H9 (cell line): ENCODE measurements at regions not wholly inside any gene's neighbourhood (a gene's known extent, or its start where the extent isn't known, plus 50 kb on each side); places are given as distances from the start of the nearest gene placed in this dataset.

Experiments used
- DNase-seq: peaks from one replicate; pipeline ENCODE4 v3.0.0-alpha.2; 2017
- H2AFZ ChIP-seq: one replicate; pipeline ENCODE4 v1.6.1; 2013; ENCODE audit warnings: mild to moderate bottlenecking, low read length, control low read depth, moderate library complexity
- H2AK5ac ChIP-seq: 2 replicates; pipeline ENCODE4 v1.6.1; 2013; ENCODE audit warnings: low read length, control low read depth, mixed read lengths; ENCODE audit not compliant: insufficient read length
- H2BK120ac ChIP-seq: one replicate; pipeline ENCODE4 v1.6.1; 2013; ENCODE audit warnings: low read depth, mild to moderate bottlenecking, low read length, control low read depth, inconsistent platforms; ENCODE audit not compliant: poor library complexity, severe bottlenecking
- H2BK12ac ChIP-seq: 2 replicates; pipeline ENCODE4 v1.6.1; 2013; ENCODE audit warnings: low read length, control low read depth, mixed read lengths, low read depth; ENCODE audit not compliant: insufficient read length
- H2BK15ac ChIP-seq: 2 replicates; pipeline ENCODE4 v1.6.1; 2013; ENCODE audit warnings: low read depth, low read length, control low read depth
- H2BK20ac ChIP-seq: one replicate; pipeline ENCODE4 v1.6.1; 2013; ENCODE audit warnings: low read depth, mild to moderate bottlenecking, low read length, control low read depth, inconsistent platforms; ENCODE audit not compliant: poor library complexity, severe bottlenecking
- H2BK5ac ChIP-seq: 2 replicates; pipeline ENCODE4 v1.6.1; 2013; ENCODE audit warnings: low read length, control low read depth, mixed read lengths; ENCODE audit not compliant: insufficient read length
- H3K14ac ChIP-seq: 2 replicates; pipeline ENCODE4 v1.6.1; 2013; ENCODE audit warnings: low read length, control low read depth; ENCODE audit not compliant: insufficient read depth
- H3K18ac ChIP-seq: 2 replicates; pipeline ENCODE4 v1.6.1; 2013; ENCODE audit warnings: low read depth, mild to moderate bottlenecking, mixed read lengths, low read length, control low read depth; ENCODE audit not compliant: insufficient read length
- H3K23ac ChIP-seq: 2 replicates; pipeline ENCODE4 v1.6.1; 2013; ENCODE audit warnings: low read length, control low read depth, mixed read lengths, low read depth; ENCODE audit not compliant: insufficient read length
- H3K23me2 ChIP-seq: 2 replicates; pipeline ENCODE4 v1.6.1; 2013; ENCODE audit warnings: low read depth, mild to moderate bottlenecking, mixed read lengths, low read length, control low read depth; ENCODE audit not compliant: insufficient read length, poor library complexity, severe bottlenecking
- H3K27ac ChIP-seq: 2 replicates; pipeline ENCODE4 v1.5.1; 2013; ENCODE audit warnings: low read length, control low read depth, mixed read lengths, low read depth; ENCODE audit not compliant: insufficient read length
- H3K27me3 ChIP-seq: 2 replicates; pipeline ENCODE4 v1.6.1; 2013; ENCODE audit warnings: low read length, control low read depth, inconsistent platforms; ENCODE audit not compliant: insufficient read depth
- H3K4ac ChIP-seq: 2 replicates; pipeline ENCODE4 v1.6.1; 2013; ENCODE audit warnings: low read depth, mild to moderate bottlenecking, control low read depth, inconsistent platforms, low read length, moderate library complexity
- H3K4me1 ChIP-seq: 2 replicates; pipeline ENCODE4 v1.6.1; 2013; ENCODE audit warnings: low read length, control low read depth, inconsistent platforms; ENCODE audit not compliant: insufficient read depth
- H3K4me2 ChIP-seq: 2 replicates; pipeline ENCODE4 v1.6.1; 2013; ENCODE audit warnings: low read length, control low read depth, mixed read lengths; ENCODE audit not compliant: insufficient read length, insufficient read depth
- H3K56ac ChIP-seq: 2 replicates; pipeline ENCODE4 v1.6.1; 2013; ENCODE audit warnings: low read depth, mild to moderate bottlenecking, mixed read lengths, low read length, control low read depth; ENCODE audit not compliant: insufficient read length
- H3K79me1 ChIP-seq: 2 replicates; pipeline ENCODE4 v1.6.1; 2013; ENCODE audit warnings: low read depth, mild to moderate bottlenecking, moderate library complexity, low read length, control low read depth, inconsistent platforms; ENCODE audit not compliant: insufficient read depth, poor library complexity, severe bottlenecking
- H3K79me2 ChIP-seq: 2 replicates; pipeline ENCODE4 v1.6.1; 2013; ENCODE audit warnings: low read length, control low read depth, inconsistent platforms; ENCODE audit not compliant: insufficient read depth
- H3K9ac ChIP-seq: 2 replicates; pipeline ENCODE4 v1.6.1; 2013; ENCODE audit warnings: low read length, control low read depth, mixed read lengths; ENCODE audit not compliant: insufficient read length; ENCODE audit errors: extremely low read depth
- H3K9me3 ChIP-seq: one replicate; pipeline ENCODE4 v1.6.1; 2013; ENCODE audit warnings: low read depth, low read length, inconsistent platforms; ENCODE audit not compliant: control insufficient read depth
- H3T11ph ChIP-seq: one replicate; pipeline ENCODE4 v1.6.1; 2013; ENCODE audit warnings: mild to moderate bottlenecking, low read length, control low read depth, inconsistent platforms
- H4K20me1 ChIP-seq: one replicate; pipeline ENCODE4 v1.6.1; 2013; ENCODE audit not compliant: control insufficient read depth, insufficient read length, insufficient read depth
- H4K5ac ChIP-seq: 2 replicates; pipeline ENCODE4 v1.6.1; 2013; ENCODE audit warnings: low read depth, mild to moderate bottlenecking, mixed read lengths, low read length, control low read depth; ENCODE audit not compliant: insufficient read length
- H4K8ac ChIP-seq: replicated peaks from 2 replicates; pipeline ENCODE4 v1.6.1; 2013; ENCODE audit warnings: low read length, control low read depth, mixed read lengths, low read depth; ENCODE audit not compliant: insufficient read length
- H4K91ac ChIP-seq: 2 replicates; pipeline ENCODE4 v1.6.1; 2013; ENCODE audit warnings: low read depth, mild to moderate bottlenecking, moderate library complexity, mixed read lengths, low read length, control low read depth; ENCODE audit not compliant: insufficient read length
- H3K27ac Mint-ChIP-seq, 3 experiments: 2 replicates in 2 of 3; 3 replicates in 1 of 3; pipeline ENCODE4 v1.8.0; 2020 to 2021; ENCODE audit warnings: mixed read lengths in 3 of 3, mild to moderate bottlenecking in 1 of 3, moderate library complexity in 1 of 3
- H3K27me3 Mint-ChIP-seq: 2 replicates; pipeline ENCODE4 v1.8.0; 2021; ENCODE audit warnings: low read depth, mild to moderate bottlenecking, moderate library complexity, mixed read lengths
- H3K36me3 Mint-ChIP-seq, 3 experiments: 2 replicates in 2 of 3; 3 replicates in 1 of 3; pipeline ENCODE4 v1.8.0; 2020 to 2021; ENCODE audit warnings: low read depth in 3 of 3, mixed read lengths in 3 of 3; ENCODE audit not compliant: insufficient read depth in 1 of 3
- H3K4me1 Mint-ChIP-seq, 2 experiments: 2 replicates each; pipeline ENCODE4 v1.8.0; 2020; ENCODE audit warnings: mixed read lengths in 2 of 2
- H3K4me3 Mint-ChIP-seq, 2 experiments: 2 replicates in 1 of 2; 3 replicates in 1 of 2; pipeline ENCODE4 v1.8.0; 2020 to 2021; ENCODE audit warnings: mild to moderate bottlenecking in 2 of 2, mixed read lengths in 2 of 2, moderate library complexity in 1 of 2
- H3K9me3 Mint-ChIP-seq, 2 experiments: 2 replicates in 1 of 2; 3 replicates in 1 of 2; pipeline ENCODE4 v1.8.0; 2020; ENCODE audit warnings: mild to moderate bottlenecking in 2 of 2, mixed read lengths in 2 of 2, moderate library complexity in 1 of 2
- CTCF ChIP-seq: fragments of 200-600 bp; sonication (generic); conservative IDR thresholded peaks from 3 replicates; pipeline ENCODE4 v1.8.0; 2021; ENCODE audit warnings: antibody characterized with exemption, mild to moderate bottlenecking
- WGBS: extraction: QIAGEN DNeasy Blood & Tissue Kit; methylation state at CpG from one replicate; pipeline ENCODE4 v1.1.7; 2013; ENCODE audit warnings: missing lambda C conversion rate, low lambda C conversion rate, mixed read lengths; ENCODE audit not compliant: insufficient read length; ENCODE audit errors: extremely low coverage; 5-methylcytosine and 5-hydroxymethylcytosine counted together

GRCh38 chr4:36532670-36533379, 251.4 kb downstream of the DTHD1 start:
- Histone ChIP-seq H3K27ac (no peak overlapping the region), H2AFZ (no peak overlapping the region), H4K91ac (no peak overlapping the region), H3K18ac (no peak overlapping the region), H3T11ph (no peak overlapping the region), H3K79me2 (no peaks in the 10 kb centered on the region), H2BK15ac (no peak overlapping the region), H3K4me1 (no peaks in the 10 kb centered on the region), H3K79me1 (no peaks in the 10 kb centered on the region), H3K27me3 (no peaks in the 10 kb centered on the region), H3K9ac (no peak overlapping the region), H4K8ac (no peak overlapping the region), H3K56ac (no peak overlapping the region), H3K23ac (no peak overlapping the region), H4K5ac (no peak overlapping the region), H4K20me1 (no peaks in the 10 kb centered on the region), H3K23me2 (no peaks in the 10 kb centered on the region), H3K14ac (no peak overlapping the region), H2BK120ac (no peak overlapping the region), H3K4me2 (no peak overlapping the region), H3K9me3 (no peaks in the 10 kb centered on the region), H2AK5ac (no peak overlapping the region), H2BK12ac (no peak overlapping the region), H2BK5ac (no peak overlapping the region), H3K4ac (no peak overlapping the region), H2BK20ac (no peak overlapping the region)
- Mint-ChIP-seq H3K4me1 (peaks cover 6 to 9% of the 10 kb centered on the region in 2 experiments; a peak in 3 of 4 replicates), H3K27ac (no peak overlapping the region; a peak in 1 of 7 replicates), H3K36me3 (peaks cover 0 to 14% (median 3%) of the 10 kb centered on the region in 3 experiments; a peak in 4 of 7 replicates), H3K27me3 (no peaks in the 10 kb centered on the region; the same call in 1 of the 2 replicates), H3K9me3 (peaks cover 13% of the 10 kb centered on the region in 2 experiments), H3K4me3 (no peak overlapping the region)
- no peak for DNase-seq
- no CpG with 5 or more reads among the region's 4 CpGs for WGBS
- TF ChIP-seq CTCF, result no peak
